PC-3 (cell line): ENCODE measurements at regions not wholly inside any gene's neighbourhood (a gene's known extent, or its start where the extent isn't known, plus 50 kb on each side); places are given as distances from the start of the nearest gene placed in this dataset.

Experiments
- ATAC-seq: fragments of 200-7000 bp; cut with Tn5 transposase; 2 replicates; pipeline ENCODE4 v1.9.1; 2020; ENCODE audit warnings: mild to moderate bottlenecking, moderate library complexity
- BruUV-seq: library from RNA; stranded (reverse); fragments of 400-500 nt; replicated peaks from 2 replicates; lab custom pipeline; 2021; lab: Mats Ljungman, UMichigan
- CTCF ChIA-PET: fragments of 300-600 bp; sonication (Branson Sonifier 250); formaldehyde crosslinking; loops from one replicate; lab custom pipeline; 2022; ENCODE audit warnings: antibody characterized with exemption; lab: Charles Lee
- POLR2A ChIA-PET: fragments of 300-600 bp; sonication (Branson Sonifier 250); formaldehyde crosslinking; loops from one replicate; lab custom pipeline; 2022; ENCODE audit warnings: antibody characterized with exemption; ENCODE audit not compliant: unreplicated experiment; lab: Charles Lee
- DNase-seq: peaks from one replicate; pipeline ENCODE4 v3.0.0-alpha.2; 2015
- H2AFZ ChIP-seq: fragments of 300-600 bp; sonication (generic); 2 replicates; pipeline ENCODE4 v1.6.0; 2016; ENCODE audit warnings: antibody characterized with exemption, low read length
- H3F3A ChIP-seq: fragments of 300-600 bp; sonication (generic); one replicate; pipeline ENCODE4 v1.6.0; 2017; ENCODE audit warnings: antibody characterized with exemption, low read length, control low read depth, mild to moderate bottlenecking; ENCODE audit not compliant: unreplicated experiment
- H3K27ac ChIP-seq: fragments of 300-600 bp; sonication (generic); 2 replicates; pipeline ENCODE4 v1.5.1; 2016; ENCODE audit warnings: mild to moderate bottlenecking, low read length
- H3K27me3 ChIP-seq: fragments of 300-600 bp; sonication (generic); 2 replicates; pipeline ENCODE4 v1.6.1; 2016; ENCODE audit warnings: low read length, mixed read lengths
- H3K36me3 ChIP-seq: fragments of 300-600 bp; sonication (generic); 2 replicates; pipeline ENCODE4 v1.6.1; 2016; ENCODE audit warnings: low read depth, mixed run types, low read length, mixed read lengths
- H3K4me1 ChIP-seq: fragments of 300-600 bp; sonication (generic); 2 replicates; pipeline ENCODE4 v1.5.1; 2016; ENCODE audit warnings: low read length; ENCODE audit not compliant: insufficient read depth
- H3K4me2 ChIP-seq: fragments of 300-600 bp; sonication (generic); 2 replicates; pipeline ENCODE4 v1.6.0; 2016; ENCODE audit warnings: low read length
- H3K4me3 ChIP-seq: fragments of 300-600 bp; sonication (generic); 2 replicates; pipeline ENCODE4 v1.5.1; 2016; ENCODE audit warnings: mild to moderate bottlenecking, low read length, mixed read lengths
- H3K79me2 ChIP-seq: fragments of 300-600 bp; sonication (generic); 2 replicates; pipeline ENCODE4 v1.6.1; 2017; ENCODE audit warnings: low read length, mixed read lengths
- H3K9ac ChIP-seq: fragments of 300-600 bp; sonication (generic); 2 replicates; pipeline ENCODE4 v1.6.0; 2016; ENCODE audit warnings: mild to moderate bottlenecking, low read length
- H3K9me2 ChIP-seq: fragments of 300-600 bp; sonication (generic); replicated peaks from 2 replicates; pipeline ENCODE4 v1.6.1; 2016; ENCODE audit warnings: mixed run types, low read length, mixed read lengths
- H3K9me3 ChIP-seq: fragments of 300-600 bp; sonication (generic); 2 replicates; pipeline ENCODE4 v1.6.1; 2016; ENCODE audit warnings: low read length, mixed read lengths
- H4K20me1 ChIP-seq: fragments of 300-600 bp; sonication (generic); 2 replicates; pipeline ENCODE4 v1.6.1; 2016; ENCODE audit warnings: low read length, mixed read lengths
- EZH2 ChIP-seq: fragments of 300-600 bp; sonication (generic); IDR thresholded peaks from one replicate; pipeline ENCODE4 v1.6.1; 2017; ENCODE audit warnings: antibody characterized with exemption, mild to moderate bottlenecking, low read length; ENCODE audit not compliant: unreplicated experiment
- EZH2phosphoT487 ChIP-seq: fragments of 300-600 bp; sonication (generic); IDR thresholded peaks from 2 replicates; pipeline ENCODE4 v1.6.1; 2018; ENCODE audit warnings: mild to moderate bottlenecking, antibody characterized with exemption, low read length, borderline replicate concordance
- intact Hi-C: fragments of 100-400 bp; cut with micrococcal nuclease; formaldehyde crosslinking; loops from 2 replicates; pipeline ENCODE4 v1.9.0; 2023
- TF ChIP-seq, protein P1 (sequence below): fragments of 300-600 bp; sonication (generic); conservative IDR thresholded peaks from 2 replicates; pipeline ENCODE4 v1.5.1; 2017; ENCODE audit warnings: antibody characterized with exemption, low read depth, mild to moderate bottlenecking, low read length

- Histone ChIP-seq H2AFZ (no peak overlapping the region), H3K27me3 (no peaks in the 10 kb centered on the region), H3K4me1 (peaks cover 32% of the 10 kb centered on the region), H3K27ac (no peak overlapping the region), H3K4me2 (no peak overlapping the region), H4K20me1 (no peaks in the 10 kb centered on the region), H3K36me3 (no peaks in the 10 kb centered on the region), H3K9me3 (no peaks in the 10 kb centered on the region), H3K9me2 (no peaks in the 10 kb centered on the region), H3F3A (peaks cover 10% of the 10 kb centered on the region), H3K4me3 (no peak overlapping the region), H3K9ac (no peak overlapping the region), H3K79me2 (no peaks in the 10 kb centered on the region)
- ChIA-PET POLR2A (no interaction called here), CTCF (no interaction called here)
- DNase-seq (no peak), ATAC-seq (no peak)
- TF ChIP-seq EZH2 (no peak), EZH2phosphoT487 (no peak)
- TF ChIP-seq, protein P1, sequence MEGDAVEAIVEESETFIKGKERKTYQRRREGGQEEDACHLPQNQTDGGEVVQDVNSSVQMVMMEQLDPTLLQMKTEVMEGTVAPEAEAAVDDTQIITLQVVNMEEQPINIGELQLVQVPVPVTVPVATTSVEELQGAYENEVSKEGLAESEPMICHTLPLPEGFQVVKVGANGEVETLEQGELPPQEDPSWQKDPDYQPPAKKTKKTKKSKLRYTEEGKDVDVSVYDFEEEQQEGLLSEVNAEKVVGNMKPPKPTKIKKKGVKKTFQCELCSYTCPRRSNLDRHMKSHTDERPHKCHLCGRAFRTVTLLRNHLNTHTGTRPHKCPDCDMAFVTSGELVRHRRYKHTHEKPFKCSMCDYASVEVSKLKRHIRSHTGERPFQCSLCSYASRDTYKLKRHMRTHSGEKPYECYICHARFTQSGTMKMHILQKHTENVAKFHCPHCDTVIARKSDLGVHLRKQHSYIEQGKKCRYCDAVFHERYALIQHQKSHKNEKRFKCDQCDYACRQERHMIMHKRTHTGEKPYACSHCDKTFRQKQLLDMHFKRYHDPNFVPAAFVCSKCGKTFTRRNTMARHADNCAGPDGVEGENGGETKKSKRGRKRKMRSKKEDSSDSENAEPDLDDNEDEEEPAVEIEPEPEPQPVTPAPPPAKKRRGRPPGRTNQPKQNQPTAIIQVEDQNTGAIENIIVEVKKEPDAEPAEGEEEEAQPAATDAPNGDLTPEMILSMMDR: no peak
- no TSS peak for BruUV-seq
- intact Hi-C loops: loop anchor here (5.0 kb wide), 1 partner anchor 50 kb away; no protein-coding TSS in a partner anchor
These were observed 390.9 kb upstream of the FANCL start for GRCh38 chr2:58631986-58632385.

DNA sequence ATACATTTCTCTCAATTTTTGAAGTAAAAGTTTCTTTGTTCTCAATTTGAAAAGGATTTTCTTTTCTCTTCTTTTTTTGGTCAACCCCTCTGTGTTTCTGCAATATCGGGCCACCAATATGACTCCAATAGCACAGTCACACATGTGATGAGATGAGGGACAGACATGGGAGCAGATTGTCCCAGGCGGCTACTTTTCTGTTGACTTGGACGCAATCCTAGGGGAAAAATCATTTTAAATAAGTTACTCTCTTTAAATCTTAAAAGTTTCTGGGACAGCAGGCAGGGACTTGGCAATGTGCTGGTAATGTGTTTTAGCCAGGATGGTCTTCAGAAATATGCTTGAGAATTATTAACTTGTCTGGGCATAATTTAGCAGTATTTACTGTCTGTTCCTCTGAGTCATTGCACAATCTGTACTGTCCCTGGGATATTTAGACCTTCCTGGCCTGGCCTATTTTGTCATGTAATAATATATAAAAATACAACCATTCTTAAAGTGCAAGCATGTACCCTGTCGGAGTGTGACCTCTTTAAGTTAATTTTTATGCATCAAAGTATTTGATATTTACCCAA is 388.5 kb upstream of the FANCL start:
- ChIA-PET POLR2A (no interaction called here), CTCF (no interaction called here)
- no TSS peak for BruUV-seq
- ATAC-seq: no peak
- H4K20me1 ChIP-seq: no peaks in the 10 kb centered on the region
- H3K79me2 ChIP-seq: no peaks in the 10 kb centered on the region
- no peaks in the 10 kb centered on the region for H3K9me2 ChIP-seq
- H3K4me1 ChIP-seq: peaks cover 18% of the 10 kb centered on the region
- H2AFZ ChIP-seq: no peak overlapping the region
- no peaks in the 10 kb centered on the region for H3K36me3 ChIP-seq
- DNase-seq: no peak
- H3K4me2 ChIP-seq: no peak overlapping the region
- intact Hi-C loops: loop anchor here (5.0 kb wide), 1 partner anchor 53 kb away; no protein-coding TSS in a partner anchor
- H3K27ac ChIP-seq: no peak overlapping the region
- no peaks in the 10 kb centered on the region for H3K27me3 ChIP-seq
- no peak overlapping the region for H3K9ac ChIP-seq
- no peak for TF ChIP-seq EZH2phosphoT487
- TF ChIP-seq EZH2: no peak
- TF ChIP-seq, protein P1: no peak
- no peaks in the 10 kb centered on the region for H3K9me3 ChIP-seq
- H3K4me3 ChIP-seq: no peak overlapping the region
- H3F3A ChIP-seq: peaks cover 5% of the 10 kb centered on the region

DNA sequence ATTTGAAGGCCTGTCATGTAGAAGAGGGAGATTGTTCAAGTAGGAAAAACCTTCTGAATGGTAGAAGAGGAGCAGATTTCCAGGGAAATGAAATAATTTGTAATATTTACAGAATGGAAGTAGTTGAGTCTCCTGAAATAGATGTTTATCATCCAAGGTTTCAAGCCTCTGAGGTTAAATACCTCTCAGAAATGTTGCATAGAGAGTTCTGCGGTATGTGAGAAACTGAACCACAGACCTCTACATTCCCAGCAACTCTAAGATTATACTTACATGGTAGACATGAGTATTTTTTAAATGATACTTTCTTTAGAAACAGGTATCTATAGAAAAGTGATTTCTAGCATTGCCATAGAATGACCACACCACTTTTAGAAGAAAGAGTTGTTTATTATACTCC is 379.8 kb upstream of the FANCL start:
- TF ChIP-seq, protein P1: no peak
- no peak for TF ChIP-seq EZH2
- peak overlapping the region; percentile 74 for H3K27ac ChIP-seq
- H3K4me1 ChIP-seq: peaks cover 34% of the 10 kb centered on the region
- H3F3A ChIP-seq: peaks cover 7% of the 10 kb centered on the region
- H3K9ac ChIP-seq: peak overlapping the region; percentile 17; the same call in 1 of the 2 replicates
- BruUV-seq: no TSS peak
- ATAC-seq (no peak), DNase-seq (no peak)
- H3K27me3 ChIP-seq: no peaks in the 10 kb centered on the region
- H4K20me1 ChIP-seq: no peaks in the 10 kb centered on the region
- H2AFZ ChIP-seq: no peak overlapping the region; the same call in 1 of the 2 replicates
- H3K4me3 ChIP-seq: peak overlapping the region; percentile 26; the same call in 1 of the 2 replicates
- H3K79me2 ChIP-seq: no peaks in the 10 kb centered on the region
- no peaks in the 10 kb centered on the region for H3K36me3 ChIP-seq
- intact Hi-C loops: loop anchor here (1.0 kb wide), 1 partner anchor 13 kb away; no protein-coding TSS in a partner anchor
- no peaks in the 10 kb centered on the region for H3K9me2 ChIP-seq
- H3K4me2 ChIP-seq: peak overlapping the region; percentile 76
- POLR2A ChIA-PET: no interaction called here
- no peaks in the 10 kb centered on the region for H3K9me3 ChIP-seq
- CTCF ChIA-PET: no interaction called here
